ENCODE measurements at regions not wholly inside any gene's neighbourhood (a gene's known extent, or its start where the extent isn't known, plus 50 kb on each side); places are given as distances from the start of the nearest gene placed in this dataset.

DNA sequence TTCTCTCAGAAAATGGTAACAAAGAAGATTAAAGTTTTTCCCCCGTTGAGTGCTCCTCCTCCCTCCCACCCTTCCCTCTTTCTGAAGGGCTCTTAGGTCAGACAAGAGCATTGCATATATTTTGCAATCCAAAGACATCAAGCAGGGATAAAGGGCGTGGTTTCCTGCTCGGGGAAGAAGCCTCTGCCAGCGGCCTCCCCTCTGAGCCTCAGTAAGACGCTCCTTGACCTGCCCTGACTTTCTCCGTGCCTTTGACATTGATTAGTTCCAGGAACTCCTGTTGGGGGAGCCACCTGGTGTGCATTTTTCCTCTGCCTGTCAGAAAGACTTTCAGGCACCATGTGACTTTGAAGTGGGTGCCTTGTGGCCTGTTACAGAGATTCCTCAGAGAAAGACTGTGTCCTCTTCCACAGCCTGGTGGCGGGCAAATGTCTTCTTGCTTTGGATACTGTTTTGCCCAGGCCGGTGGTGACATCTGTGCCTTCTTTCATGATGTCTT is 87.2 kb upstream of the TBL1XR1 start:
- no peak for TF ChIP-seq JUN (CRISPR knock-in tag; IDR thresholded peaks at IDR 0.05)
- TF ChIP-seq, protein P1, sequence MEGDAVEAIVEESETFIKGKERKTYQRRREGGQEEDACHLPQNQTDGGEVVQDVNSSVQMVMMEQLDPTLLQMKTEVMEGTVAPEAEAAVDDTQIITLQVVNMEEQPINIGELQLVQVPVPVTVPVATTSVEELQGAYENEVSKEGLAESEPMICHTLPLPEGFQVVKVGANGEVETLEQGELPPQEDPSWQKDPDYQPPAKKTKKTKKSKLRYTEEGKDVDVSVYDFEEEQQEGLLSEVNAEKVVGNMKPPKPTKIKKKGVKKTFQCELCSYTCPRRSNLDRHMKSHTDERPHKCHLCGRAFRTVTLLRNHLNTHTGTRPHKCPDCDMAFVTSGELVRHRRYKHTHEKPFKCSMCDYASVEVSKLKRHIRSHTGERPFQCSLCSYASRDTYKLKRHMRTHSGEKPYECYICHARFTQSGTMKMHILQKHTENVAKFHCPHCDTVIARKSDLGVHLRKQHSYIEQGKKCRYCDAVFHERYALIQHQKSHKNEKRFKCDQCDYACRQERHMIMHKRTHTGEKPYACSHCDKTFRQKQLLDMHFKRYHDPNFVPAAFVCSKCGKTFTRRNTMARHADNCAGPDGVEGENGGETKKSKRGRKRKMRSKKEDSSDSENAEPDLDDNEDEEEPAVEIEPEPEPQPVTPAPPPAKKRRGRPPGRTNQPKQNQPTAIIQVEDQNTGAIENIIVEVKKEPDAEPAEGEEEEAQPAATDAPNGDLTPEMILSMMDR (IDR thresholded peaks at IDR 0.05), result no peak
- TF ChIP-seq TEAD4 (CRISPR knock-in tag; IDR thresholded peaks at IDR 0.05), result no peak
- no peak for TF ChIP-seq CREB1 (CRISPR knock-in tag; IDR thresholded peaks at IDR 0.05)
- no peak for TF ChIP-seq ZNF396 (CRISPR knock-in tag; IDR thresholded peaks at IDR 0.05; ENCODE audit: borderline replicate concordance)
- TF ChIP-seq, protein P2, sequence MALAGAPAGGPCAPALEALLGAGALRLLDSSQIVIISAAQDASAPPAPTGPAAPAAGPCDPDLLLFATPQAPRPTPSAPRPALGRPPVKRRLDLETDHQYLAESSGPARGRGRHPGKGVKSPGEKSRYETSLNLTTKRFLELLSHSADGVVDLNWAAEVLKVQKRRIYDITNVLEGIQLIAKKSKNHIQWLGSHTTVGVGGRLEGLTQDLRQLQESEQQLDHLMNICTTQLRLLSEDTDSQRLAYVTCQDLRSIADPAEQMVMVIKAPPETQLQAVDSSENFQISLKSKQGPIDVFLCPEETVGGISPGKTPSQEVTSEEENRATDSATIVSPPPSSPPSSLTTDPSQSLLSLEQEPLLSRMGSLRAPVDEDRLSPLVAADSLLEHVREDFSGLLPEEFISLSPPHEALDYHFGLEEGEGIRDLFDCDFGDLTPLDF (CRISPR knock-in tag; IDR thresholded peaks at IDR 0.05), result no peak
- TF ChIP-seq ZNF121 (CRISPR knock-in tag; IDR thresholded peaks at IDR 0.05), result no peak
- no peak for TF ChIP-seq IRF2 (CRISPR knock-in tag; IDR thresholded peaks at IDR 0.05; ENCODE audit: borderline replicate concordance, low read depth)
- TF ChIP-seq NFYB (CRISPR knock-in tag; conservative IDR thresholded peaks at IDR 0.05; ENCODE audit: low read depth), result no peak
- TF ChIP-seq, protein P3, sequence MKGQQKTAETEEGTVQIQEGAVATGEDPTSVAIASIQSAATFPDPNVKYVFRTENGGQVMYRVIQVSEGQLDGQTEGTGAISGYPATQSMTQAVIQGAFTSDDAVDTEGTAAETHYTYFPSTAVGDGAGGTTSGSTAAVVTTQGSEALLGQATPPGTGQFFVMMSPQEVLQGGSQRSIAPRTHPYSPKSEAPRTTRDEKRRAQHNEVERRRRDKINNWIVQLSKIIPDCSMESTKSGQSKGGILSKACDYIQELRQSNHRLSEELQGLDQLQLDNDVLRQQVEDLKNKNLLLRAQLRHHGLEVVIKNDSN (CRISPR knock-in tag; IDR thresholded peaks at IDR 0.05), result 0 out of 2 replicates have a peak, but pooled peaks have one; percentile 47
- peak; percentile 59; the same call in 1 of the 2 replicates for TF ChIP-seq SP1 (CRISPR knock-in tag; conservative IDR thresholded peaks at IDR 0.05)
- no peak for TF ChIP-seq CREM (CRISPR knock-in tag; IDR thresholded peaks at IDR 0.05)
- TF ChIP-seq KAT7 (CRISPR knock-in tag; IDR thresholded peaks at IDR 0.05; ENCODE audit: borderline replicate concordance), result no peak
- no peak for TF ChIP-seq RORB (CRISPR knock-in tag; IDR thresholded peaks at IDR 0.05)
